ENCODE measurements at regions not wholly inside any gene's neighbourhood (a gene's known extent, or its start where the extent isn't known, plus 50 kb on each side); places are given as distances from the start of the nearest gene placed in this dataset.

DNA sequence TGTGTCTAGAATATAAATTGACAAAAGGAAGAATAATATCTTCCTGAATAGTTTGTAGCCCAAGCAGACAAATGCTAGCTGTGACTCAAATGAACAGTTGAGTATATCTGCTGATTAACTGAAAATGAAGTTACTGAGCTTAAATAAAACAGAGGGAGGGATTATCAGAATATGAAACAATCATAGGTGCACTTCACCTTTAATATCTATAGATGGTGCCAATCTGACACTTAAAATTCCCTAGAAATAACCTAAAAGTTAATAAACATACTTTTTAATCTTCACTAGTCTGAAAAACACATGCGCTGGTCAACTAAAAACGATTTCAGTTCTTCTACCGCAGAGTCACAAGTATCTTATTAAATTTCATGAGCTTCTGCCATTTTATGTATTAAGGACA, 280.8 kb upstream of the RASA1 start:
- Histone ChIP-seq H4K5ac (ENCODE audit: low read depth, low read length) (no peak overlapping the region), H2BK5ac (ENCODE audit: low read depth, low read length, poor library complexity, severe bottlenecking) (no peak overlapping the region), H3K9ac (ENCODE audit: low read depth, low read length) (no peak overlapping the region), H3K27ac (ENCODE audit: insufficient read depth, low read length) (no peak overlapping the region), H4K8ac (ENCODE audit: low read depth in 2 of 2, low read length in 2 of 2) (no peak overlapping the region), H2BK120ac (ENCODE audit: low read depth, low read length) (no peak overlapping the region), H3K14ac (replicated peaks; ENCODE audit: low read depth, low read length) (no peak overlapping the region), H2AK9ac (replicated peaks; ENCODE audit: low read depth, low read length, poor library complexity) (no peak overlapping the region), H3K4me3 (ENCODE audit: insufficient read depth, low read depth, low read length) (no peak overlapping the region), H4K20me1 (ENCODE audit: insufficient read depth, low read length) (no peaks in the 10 kb centered on the region), H2AK5ac (ENCODE audit: low read depth, low read length) (no peak overlapping the region), H2AFZ (replicated peaks; ENCODE audit: low read length, poor library complexity) (no peak overlapping the region), H3K36me3 (ENCODE audit: control insufficient read depth, insufficient read depth, low read length) (no peaks in the 10 kb centered on the region), H3K79me1 (ENCODE audit: low read depth in 1 of 2, low read length in 2 of 2) (no peaks in the 10 kb centered on the region), H3K27me3 (ENCODE audit: control insufficient read depth, insufficient read depth, low read length) (no peaks in the 10 kb centered on the region), H3K23ac (ENCODE audit: low read depth, low read length) (no peak overlapping the region), H3K4me1 (ENCODE audit: control insufficient read depth, insufficient read depth, low read length) (no peaks in the 10 kb centered on the region), H2BK20ac (ENCODE audit: low read depth, low read length) (no peak overlapping the region), H3K18ac (ENCODE audit: low read depth, low read length) (no peak overlapping the region), H3K9me3 (ENCODE audit: control insufficient read depth, insufficient read depth, low read length) (no peaks in the 10 kb centered on the region), H3K56ac (ENCODE audit: extremely low read depth, insufficient read depth, low read length) (no peak overlapping the region), H3K4ac (ENCODE audit: low read depth, low read length) (no peak overlapping the region), H3K4me2 (ENCODE audit: low read depth, low read length) (no peak overlapping the region), H4K91ac (ENCODE audit: insufficient read depth, low read depth, low read length) (no peak overlapping the region), H3K9me1 (ENCODE audit: insufficient read depth, low read length) (no peaks in the 10 kb centered on the region), H2BK15ac (ENCODE audit: low read depth, low read length) (no peak overlapping the region)
- BruUV-seq (replicated peaks) = no TSS peak
- CTCF ChIA-PET = interaction anchor here (1.2 to 1.4 kb wide), 2 partner anchors 12 to 106 kb away, joined by 3 read pairs; no protein-coding TSS in a partner anchor
- POLR2A ChIA-PET (ENCODE audit: unreplicated experiment) = no interaction called here
- dilution Hi-C loops (cut with HindIII; ENCODE audit: low sequenced_read_pairs, unreplicated experiment) = no loop called here
- DNase-seq (no peak), ATAC-seq (ENCODE audit: low read depth) (no peak)
- TF ChIP-seq CEBPB (IDR thresholded peaks at IDR 0.05; ENCODE audit: low read depth, low read length) = no peak
- no peak for TF ChIP-seq MAFK (IDR thresholded peaks at IDR 0.05; ENCODE audit: low read depth, low read length)
- no peak for TF ChIP-seq CHD1 (IDR thresholded peaks at IDR 0.05; ENCODE audit: low read depth, low read length)
- TF ChIP-seq BHLHE40 (IDR thresholded peaks at IDR 0.05; ENCODE audit: low read depth, low read length) = no peak
- TF ChIP-seq RFX5 (IDR thresholded peaks at IDR 0.05; ENCODE audit: low read depth, low read length) = no peak
- TF ChIP-seq, protein P1, sequence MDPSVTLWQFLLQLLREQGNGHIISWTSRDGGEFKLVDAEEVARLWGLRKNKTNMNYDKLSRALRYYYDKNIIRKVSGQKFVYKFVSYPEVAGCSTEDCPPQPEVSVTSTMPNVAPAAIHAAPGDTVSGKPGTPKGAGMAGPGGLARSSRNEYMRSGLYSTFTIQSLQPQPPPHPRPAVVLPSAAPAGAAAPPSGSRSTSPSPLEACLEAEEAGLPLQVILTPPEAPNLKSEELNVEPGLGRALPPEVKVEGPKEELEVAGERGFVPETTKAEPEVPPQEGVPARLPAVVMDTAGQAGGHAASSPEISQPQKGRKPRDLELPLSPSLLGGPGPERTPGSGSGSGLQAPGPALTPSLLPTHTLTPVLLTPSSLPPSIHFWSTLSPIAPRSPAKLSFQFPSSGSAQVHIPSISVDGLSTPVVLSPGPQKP (IDR thresholded peaks at IDR 0.05; ENCODE audit: borderline replicate concordance, low read depth, low read length) = no peak
- no peak for TF ChIP-seq POLR2A (IDR thresholded peaks at IDR 0.05; ENCODE audit: low read depth, low read length)
- no peak for TF ChIP-seq SMC3 (IDR thresholded peaks at IDR 0.05; ENCODE audit: low read depth, low read length)
- TF ChIP-seq FOS (IDR thresholded peaks at IDR 0.05; ENCODE audit: low read depth, low read length) = no peak
- TF ChIP-seq, protein P2, sequence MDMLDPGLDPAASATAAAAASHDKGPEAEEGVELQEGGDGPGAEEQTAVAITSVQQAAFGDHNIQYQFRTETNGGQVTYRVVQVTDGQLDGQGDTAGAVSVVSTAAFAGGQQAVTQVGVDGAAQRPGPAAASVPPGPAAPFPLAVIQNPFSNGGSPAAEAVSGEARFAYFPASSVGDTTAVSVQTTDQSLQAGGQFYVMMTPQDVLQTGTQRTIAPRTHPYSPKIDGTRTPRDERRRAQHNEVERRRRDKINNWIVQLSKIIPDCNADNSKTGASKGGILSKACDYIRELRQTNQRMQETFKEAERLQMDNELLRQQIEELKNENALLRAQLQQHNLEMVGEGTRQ (IDR thresholded peaks at IDR 0.05; ENCODE audit: low read depth, low read length) = no peak
- no peak for TF ChIP-seq MAZ (IDR thresholded peaks at IDR 0.05; ENCODE audit: borderline replicate concordance, low read depth, low read length)
- TF ChIP-seq RAD21 (IDR thresholded peaks at IDR 0.05; ENCODE audit: low read length) = no peak
- no peak for TF ChIP-seq RCOR1 (IDR thresholded peaks at IDR 0.05; ENCODE audit: insufficient replicate concordance, low read length)
- TF ChIP-seq, protein P3, sequence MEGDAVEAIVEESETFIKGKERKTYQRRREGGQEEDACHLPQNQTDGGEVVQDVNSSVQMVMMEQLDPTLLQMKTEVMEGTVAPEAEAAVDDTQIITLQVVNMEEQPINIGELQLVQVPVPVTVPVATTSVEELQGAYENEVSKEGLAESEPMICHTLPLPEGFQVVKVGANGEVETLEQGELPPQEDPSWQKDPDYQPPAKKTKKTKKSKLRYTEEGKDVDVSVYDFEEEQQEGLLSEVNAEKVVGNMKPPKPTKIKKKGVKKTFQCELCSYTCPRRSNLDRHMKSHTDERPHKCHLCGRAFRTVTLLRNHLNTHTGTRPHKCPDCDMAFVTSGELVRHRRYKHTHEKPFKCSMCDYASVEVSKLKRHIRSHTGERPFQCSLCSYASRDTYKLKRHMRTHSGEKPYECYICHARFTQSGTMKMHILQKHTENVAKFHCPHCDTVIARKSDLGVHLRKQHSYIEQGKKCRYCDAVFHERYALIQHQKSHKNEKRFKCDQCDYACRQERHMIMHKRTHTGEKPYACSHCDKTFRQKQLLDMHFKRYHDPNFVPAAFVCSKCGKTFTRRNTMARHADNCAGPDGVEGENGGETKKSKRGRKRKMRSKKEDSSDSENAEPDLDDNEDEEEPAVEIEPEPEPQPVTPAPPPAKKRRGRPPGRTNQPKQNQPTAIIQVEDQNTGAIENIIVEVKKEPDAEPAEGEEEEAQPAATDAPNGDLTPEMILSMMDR (conservative IDR thresholded peaks at IDR 0.05; ENCODE audit: low read depth, low read length) = no peak
- intact Hi-C loops (cut with micrococcal nuclease) = no loop called here
- in situ Hi-C loops (cut with MboI; ENCODE audit: low sequenced_read_pairs) = no loop called here
- 87% methylated on average over 3 of the region's 3 CpGs; no CpG with 5 or more reads in 1 of the 2 experiments for WGBS, 2 experiments (ENCODE audit: extremely low coverage in 2 of 2, insufficient read length in 1 of 2)
